GM10248 (cell line): ENCODE measurements at regions not wholly inside any gene's neighbourhood (a gene's known extent, or its start where the extent isn't known, plus 50 kb on each side); places are given as distances from the start of the nearest gene placed in this dataset.

ENCODE experiments used
- CTCF ChIA-PET: fragments of 300-600 bp; sonication (Branson Sonifier 250); formaldehyde crosslinking; extraction: SDS; loops from one replicate; lab custom pipeline; 2021; ENCODE audit warnings: antibody characterized with exemption; lab: Yijun Ruan, JAX
- POLR2A ChIA-PET: fragments of 350-650 bp; sonication (Branson Sonifier 250); formaldehyde crosslinking; extraction: SDS; loops from one replicate; lab custom pipeline; 2020; ENCODE audit warnings: antibody characterized with exemption; lab: Yijun Ruan, JAX
- DNase-seq: peaks from one replicate; pipeline ENCODE4 v3.0.0; 2012; ENCODE audit errors: extremely low spot score
- CTCF ChIP-seq: IDR thresholded peaks from 2 replicates; pipeline ENCODE4 v1.5.1; 2012; ENCODE audit warnings: mild to moderate bottlenecking, low read depth; ENCODE audit errors: extremely low read depth, missing control alignments, control extremely low read depth

- ChIA-PET CTCF (no interaction called here), POLR2A (no interaction called here)
- TF ChIP-seq CTCF: no peak
- DNase-seq: no peak
These were observed 193.9 kb upstream of the MAP3K7 start for GRCh38 chr6:90780778-90781177.

GRCh38 chr6:90780141-90780540 is 193.3 kb upstream of the MAP3K7 start:
- no peak for TF ChIP-seq CTCF
- ChIA-PET POLR2A (no interaction called here), CTCF (no interaction called here)
- no peak for DNase-seq

- ChIA-PET POLR2A (no interaction called here), CTCF (no interaction called here)
- TF ChIP-seq CTCF: no peak
- DNase-seq: no peak
These were observed 191.7 kb upstream of the MAP3K7 start for GRCh38 chr6:90778417-90779203.

GRCh38 chr6:90770778-90771177 is 183.9 kb upstream of the MAP3K7 start:
- no peak for DNase-seq
- no peak for TF ChIP-seq CTCF
- ChIA-PET POLR2A (no interaction called here), CTCF (interaction anchor here (0.8 kb wide), 1 partner anchor 9 kb away, joined by 3 read pairs; no protein-coding TSS in a partner anchor)

- DNase-seq: no peak
- CTCF ChIA-PET: interaction anchor here (0.9 kb wide), 1 partner anchor 9 kb away, joined by 3 read pairs; no protein-coding TSS in a partner anchor
- TF ChIP-seq CTCF: no peak
- POLR2A ChIA-PET: no interaction called here
These were observed 179.0 kb upstream of the MAP3K7 start for GRCh38 chr6:90765895-90766294.

- POLR2A ChIA-PET: no interaction called here
- CTCF ChIA-PET: interaction anchor here (0.9 kb wide), 1 partner anchor 9 kb away, joined by 3 read pairs; no protein-coding TSS in a partner anchor
- DNase-seq: no peak
- no peak for TF ChIP-seq CTCF
These were observed 178.6 kb upstream of the MAP3K7 start for GRCh38 chr6:90765491-90765890.
